ENCODE measurements at regions not wholly inside any gene's neighbourhood (a gene's known extent, or its start where the extent isn't known, plus 50 kb on each side); places are given as distances from the start of the nearest gene placed in this dataset.

GRCh38 chr10:131692176-131692575, 208.6 kb upstream of the PPP2R2D start:
- Histone ChIP-seq H3K79me2 (ENCODE audit: control insufficient read depth, low read length) (no peaks in the 10 kb centered on the region), H3K27ac (ENCODE audit: low read depth, low read length) (no peak overlapping the region), H4K20me1 (ENCODE audit: control insufficient read depth, insufficient read depth, low read depth, low read length) (no peaks in the 10 kb centered on the region), H3K36me3 (ENCODE audit: control insufficient read depth, low read length) (no peaks in the 10 kb centered on the region), H3K9me2 (replicated peaks; ENCODE audit: control insufficient read depth, low read length) (no peaks in the 10 kb centered on the region), H3K4me1 (ENCODE audit: control insufficient read depth, low read length) (no peaks in the 10 kb centered on the region), H3F3A (ENCODE audit: control insufficient read depth, insufficient read depth) (no peaks in the 10 kb centered on the region), H3K27me3 (ENCODE audit: control insufficient read depth, low read length) (no peaks in the 10 kb centered on the region), H3K4me2 (ENCODE audit: low read length) (no peak overlapping the region), H3K9me3 (ENCODE audit: control insufficient read depth, insufficient read depth, low read length) (peaks cover 12% of the 10 kb centered on the region; the same call in 1 of the 2 replicates), H3K4me3 (ENCODE audit: low read length) (no peak overlapping the region)
- TF ChIP-seq, protein P1, sequence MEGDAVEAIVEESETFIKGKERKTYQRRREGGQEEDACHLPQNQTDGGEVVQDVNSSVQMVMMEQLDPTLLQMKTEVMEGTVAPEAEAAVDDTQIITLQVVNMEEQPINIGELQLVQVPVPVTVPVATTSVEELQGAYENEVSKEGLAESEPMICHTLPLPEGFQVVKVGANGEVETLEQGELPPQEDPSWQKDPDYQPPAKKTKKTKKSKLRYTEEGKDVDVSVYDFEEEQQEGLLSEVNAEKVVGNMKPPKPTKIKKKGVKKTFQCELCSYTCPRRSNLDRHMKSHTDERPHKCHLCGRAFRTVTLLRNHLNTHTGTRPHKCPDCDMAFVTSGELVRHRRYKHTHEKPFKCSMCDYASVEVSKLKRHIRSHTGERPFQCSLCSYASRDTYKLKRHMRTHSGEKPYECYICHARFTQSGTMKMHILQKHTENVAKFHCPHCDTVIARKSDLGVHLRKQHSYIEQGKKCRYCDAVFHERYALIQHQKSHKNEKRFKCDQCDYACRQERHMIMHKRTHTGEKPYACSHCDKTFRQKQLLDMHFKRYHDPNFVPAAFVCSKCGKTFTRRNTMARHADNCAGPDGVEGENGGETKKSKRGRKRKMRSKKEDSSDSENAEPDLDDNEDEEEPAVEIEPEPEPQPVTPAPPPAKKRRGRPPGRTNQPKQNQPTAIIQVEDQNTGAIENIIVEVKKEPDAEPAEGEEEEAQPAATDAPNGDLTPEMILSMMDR (IDR thresholded peaks at IDR 0.05; ENCODE audit: low read depth, low read length, poor library complexity, severe bottlenecking) = no peak
- no peak for TF ChIP-seq EZH2phosphoT487 (IDR thresholded peaks at IDR 0.05; ENCODE audit: borderline replicate concordance, low read length)

- Histone ChIP-seq H3K4me3 (ENCODE audit: low read length) (no peak overlapping the region), H3K4me1 (ENCODE audit: control insufficient read depth, low read length) (no peaks in the 10 kb centered on the region), H3F3A (ENCODE audit: control insufficient read depth, insufficient read depth) (no peaks in the 10 kb centered on the region), H4K20me1 (ENCODE audit: control insufficient read depth, insufficient read depth, low read depth, low read length) (no peaks in the 10 kb centered on the region), H3K27me3 (ENCODE audit: control insufficient read depth, low read length) (no peaks in the 10 kb centered on the region), H3K4me2 (ENCODE audit: low read length) (no peak overlapping the region), H3K9me2 (replicated peaks; ENCODE audit: control insufficient read depth, low read length) (no peaks in the 10 kb centered on the region), H3K27ac (ENCODE audit: low read depth, low read length) (no peak overlapping the region), H3K36me3 (ENCODE audit: control insufficient read depth, low read length) (no peaks in the 10 kb centered on the region), H3K9me3 (ENCODE audit: control insufficient read depth, insufficient read depth, low read length) (peaks cover 11% of the 10 kb centered on the region; the same call in 1 of the 2 replicates), H3K79me2 (ENCODE audit: control insufficient read depth, low read length) (no peaks in the 10 kb centered on the region)
- TF ChIP-seq EZH2phosphoT487 (IDR thresholded peaks at IDR 0.05; ENCODE audit: borderline replicate concordance, low read length) = no peak
- TF ChIP-seq, protein P1 (IDR thresholded peaks at IDR 0.05; ENCODE audit: low read depth, low read length, poor library complexity, severe bottlenecking) = no peak
Observed at GRCh38 chr10:131692686-131693334, 208.0 kb upstream of the PPP2R2D start.

- Histone ChIP-seq H4K20me1 (ENCODE audit: control insufficient read depth, insufficient read depth, low read depth, low read length) (no peaks in the 10 kb centered on the region), H3K27ac (ENCODE audit: low read depth, low read length) (no peak overlapping the region), H3K4me2 (ENCODE audit: low read length) (no peak overlapping the region), H3K27me3 (ENCODE audit: control insufficient read depth, low read length) (no peaks in the 10 kb centered on the region), H3F3A (ENCODE audit: control insufficient read depth, insufficient read depth) (no peaks in the 10 kb centered on the region), H3K79me2 (ENCODE audit: control insufficient read depth, low read length) (no peaks in the 10 kb centered on the region), H3K36me3 (ENCODE audit: control insufficient read depth, low read length) (no peaks in the 10 kb centered on the region), H3K9me2 (replicated peaks; ENCODE audit: control insufficient read depth, low read length) (no peaks in the 10 kb centered on the region), H3K4me3 (ENCODE audit: low read length) (no peak overlapping the region), H3K9me3 (ENCODE audit: control insufficient read depth, insufficient read depth, low read length) (peaks cover 2% of the 10 kb centered on the region; the same call in 1 of the 2 replicates), H3K4me1 (ENCODE audit: control insufficient read depth, low read length) (no peaks in the 10 kb centered on the region)
- TF ChIP-seq, protein P1 (IDR thresholded peaks at IDR 0.05; ENCODE audit: low read depth, low read length, poor library complexity, severe bottlenecking) = no peak
- no peak for TF ChIP-seq EZH2phosphoT487 (IDR thresholded peaks at IDR 0.05; ENCODE audit: borderline replicate concordance, low read length)
Observed at GRCh38 chr10:131693766-131694165, 207.0 kb upstream of the PPP2R2D start.

Measured in DOHH2 (cell line).